Endothelial cell (in vitro differentiated cells): ENCODE measurements at regions not wholly inside any gene's neighbourhood (a gene's known extent, or its start where the extent isn't known, plus 50 kb on each side); places are given as distances from the start of the nearest gene placed in this dataset.

Experiments
- DNase-seq: peaks from one replicate; pipeline ENCODE4 v3.0.0; 2021; ENCODE audit warnings: low spot score
- H3K27ac Mint-ChIP-seq: one replicate; pipeline ENCODE4 v1.8.0; 2021; ENCODE audit warnings: mixed read lengths, inconsistent platforms; ENCODE audit not compliant: unreplicated experiment
- H3K27me3 Mint-ChIP-seq: one replicate; pipeline ENCODE4 v1.8.0; 2021; ENCODE audit warnings: mild to moderate bottlenecking, moderate library complexity, mixed read lengths, inconsistent platforms; ENCODE audit not compliant: unreplicated experiment
- H3K36me3 Mint-ChIP-seq: one replicate; pipeline ENCODE4 v1.8.0; 2021; ENCODE audit warnings: mild to moderate bottlenecking, low read depth, mixed read lengths, inconsistent platforms; ENCODE audit not compliant: unreplicated experiment
- H3K4me1 Mint-ChIP-seq: one replicate; pipeline ENCODE4 v1.8.0; 2021; ENCODE audit warnings: mild to moderate bottlenecking, mixed read lengths, inconsistent platforms; ENCODE audit not compliant: unreplicated experiment
- H3K4me3 Mint-ChIP-seq: one replicate; pipeline ENCODE4 v1.8.0; 2021; ENCODE audit warnings: mild to moderate bottlenecking, mixed read lengths, inconsistent platforms; ENCODE audit not compliant: unreplicated experiment
- H3K9me3 Mint-ChIP-seq: one replicate; pipeline ENCODE4 v1.8.0; 2021; ENCODE audit warnings: mixed read lengths, inconsistent platforms; ENCODE audit not compliant: unreplicated experiment
- TF ChIP-seq, protein P1 (sequence below): fragments of 200-600 bp; sonication (generic); IDR thresholded peaks from one replicate; pipeline ENCODE4 v1.5.0; 2021; ENCODE audit warnings: antibody characterized with exemption; ENCODE audit not compliant: unreplicated experiment

DNA sequence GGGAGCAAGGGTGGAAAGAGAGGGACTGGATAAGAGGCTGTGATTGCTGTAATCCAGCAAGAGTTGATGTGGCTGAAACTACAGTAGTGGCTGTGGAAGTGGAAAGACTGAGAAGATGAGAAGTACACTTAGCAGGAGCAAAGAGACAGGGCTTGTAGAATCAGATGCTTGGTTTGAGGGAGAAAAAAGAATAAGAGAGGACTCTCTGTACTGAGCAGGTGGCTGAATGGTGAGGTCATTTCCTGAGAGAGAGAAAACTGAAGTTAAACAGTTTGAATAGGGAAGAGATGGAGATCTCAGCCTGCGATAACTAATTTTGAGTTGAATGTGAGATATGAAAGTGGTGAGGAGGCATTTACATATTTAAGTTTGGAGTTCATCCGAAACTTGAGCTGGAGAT is 95.8 kb upstream of the SLC25A36 start:
- no peaks in the 10 kb centered on the region for H3K9me3 Mint-ChIP-seq
- H3K27ac Mint-ChIP-seq = no peak overlapping the region

DNA sequence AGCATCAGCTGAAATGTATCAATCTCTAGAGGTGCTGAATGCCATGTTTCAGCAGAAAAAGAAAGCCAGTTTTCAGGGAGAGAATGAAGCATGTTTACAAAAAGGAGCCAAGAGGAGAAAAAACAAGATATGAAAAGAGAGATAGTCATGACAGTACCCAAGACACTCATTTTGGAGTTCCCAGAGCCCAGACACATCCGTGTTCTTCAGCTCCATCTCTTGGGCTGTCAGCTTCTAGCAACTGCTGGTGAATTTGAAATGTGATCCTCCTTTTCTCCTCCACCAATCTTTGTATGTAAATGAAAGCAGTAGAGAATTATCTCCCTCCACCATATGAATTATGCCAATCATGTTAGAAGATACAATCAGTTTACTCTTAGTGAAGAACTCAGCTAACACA is 93.0 kb upstream of the SLC25A36 start:
- H3K36me3 Mint-ChIP-seq = no peaks in the 10 kb centered on the region
- no peak overlapping the region for H3K4me3 Mint-ChIP-seq
- H3K27me3 Mint-ChIP-seq = no peaks in the 10 kb centered on the region
- TF ChIP-seq, protein P1, sequence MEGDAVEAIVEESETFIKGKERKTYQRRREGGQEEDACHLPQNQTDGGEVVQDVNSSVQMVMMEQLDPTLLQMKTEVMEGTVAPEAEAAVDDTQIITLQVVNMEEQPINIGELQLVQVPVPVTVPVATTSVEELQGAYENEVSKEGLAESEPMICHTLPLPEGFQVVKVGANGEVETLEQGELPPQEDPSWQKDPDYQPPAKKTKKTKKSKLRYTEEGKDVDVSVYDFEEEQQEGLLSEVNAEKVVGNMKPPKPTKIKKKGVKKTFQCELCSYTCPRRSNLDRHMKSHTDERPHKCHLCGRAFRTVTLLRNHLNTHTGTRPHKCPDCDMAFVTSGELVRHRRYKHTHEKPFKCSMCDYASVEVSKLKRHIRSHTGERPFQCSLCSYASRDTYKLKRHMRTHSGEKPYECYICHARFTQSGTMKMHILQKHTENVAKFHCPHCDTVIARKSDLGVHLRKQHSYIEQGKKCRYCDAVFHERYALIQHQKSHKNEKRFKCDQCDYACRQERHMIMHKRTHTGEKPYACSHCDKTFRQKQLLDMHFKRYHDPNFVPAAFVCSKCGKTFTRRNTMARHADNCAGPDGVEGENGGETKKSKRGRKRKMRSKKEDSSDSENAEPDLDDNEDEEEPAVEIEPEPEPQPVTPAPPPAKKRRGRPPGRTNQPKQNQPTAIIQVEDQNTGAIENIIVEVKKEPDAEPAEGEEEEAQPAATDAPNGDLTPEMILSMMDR = no peak
- DNase-seq = no peak
- H3K4me1 Mint-ChIP-seq = peaks cover 11% of the 10 kb centered on the region
- no peaks in the 10 kb centered on the region for H3K9me3 Mint-ChIP-seq
- no peak overlapping the region for H3K27ac Mint-ChIP-seq

More for the DNA sequence above, 95.8 kb upstream of the SLC25A36 start:
- Mint-ChIP-seq H3K36me3 (no peaks in the 10 kb centered on the region), H3K4me3 (no peak overlapping the region), H3K27me3 (peaks cover 1% of the 10 kb centered on the region), H3K4me1 (peaks cover 11% of the 10 kb centered on the region)
- TF ChIP-seq, protein P1 = no peak
- DNase-seq = no peak

DNA sequence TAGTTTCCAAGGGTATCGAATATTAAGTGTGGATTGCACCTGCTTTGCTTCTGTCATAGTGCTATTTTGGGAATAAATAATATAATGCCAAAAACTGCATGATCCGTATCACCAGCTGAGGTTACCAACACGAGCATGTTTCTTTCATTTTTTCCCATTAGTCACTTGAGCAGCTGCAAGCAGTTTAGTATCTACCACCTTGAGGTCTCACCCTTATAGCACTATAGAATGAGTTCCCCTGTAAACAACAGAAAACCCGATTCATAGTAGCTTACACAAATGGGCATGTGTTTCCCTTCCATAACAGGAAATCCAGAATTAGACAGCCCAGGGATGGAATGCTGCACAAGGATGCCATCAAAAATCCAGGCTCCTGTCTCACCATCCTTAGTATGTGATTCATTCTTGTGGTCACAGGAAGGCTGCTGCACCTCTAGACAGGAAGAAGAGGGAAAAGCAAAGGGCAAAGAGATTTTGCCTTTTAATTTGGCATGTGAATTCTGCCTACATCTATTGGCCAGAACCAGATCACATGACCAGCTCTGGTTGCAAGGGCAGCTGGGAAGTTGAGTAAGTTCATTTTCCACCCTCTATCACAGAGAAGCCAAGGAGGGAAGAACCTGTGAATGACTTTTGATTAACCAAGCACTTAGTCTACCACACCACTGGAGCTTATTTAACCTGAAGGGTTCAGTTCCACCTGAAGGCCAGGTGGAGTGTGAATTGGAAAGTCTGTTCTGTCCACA is 91.3 kb upstream of the SLC25A36 start:
- no peak for DNase-seq
- Mint-ChIP-seq H3K27ac (no peak overlapping the region), H3K4me3 (no peak overlapping the region), H3K27me3 (no peaks in the 10 kb centered on the region), H3K36me3 (no peaks in the 10 kb centered on the region), H3K9me3 (no peaks in the 10 kb centered on the region), H3K4me1 (peaks cover 5% of the 10 kb centered on the region)
- TF ChIP-seq, protein P1 = no peak

DNA sequence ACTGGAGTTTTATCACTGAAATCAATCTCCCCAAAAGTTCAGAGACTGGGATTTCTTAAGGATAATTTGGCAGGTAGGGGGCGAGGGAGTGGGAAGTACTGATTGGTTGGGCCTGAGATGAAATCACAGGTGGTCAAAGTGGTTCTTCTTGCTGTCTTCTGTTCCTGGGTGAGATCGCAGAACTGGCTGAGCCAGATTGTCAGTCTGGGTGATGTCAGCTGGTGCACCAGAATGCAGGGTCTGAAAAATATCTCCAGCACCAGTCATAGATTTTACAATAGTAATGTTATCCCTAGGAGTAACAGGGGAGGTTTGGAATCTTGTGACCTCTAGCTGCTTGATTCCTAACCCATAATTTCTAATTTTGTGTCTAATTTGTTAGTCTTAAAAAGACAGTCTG is 86.7 kb upstream of the SLC25A36 start:
- DNase-seq = no peak
- H3K4me1 Mint-ChIP-seq = no peaks in the 10 kb centered on the region
- H3K27ac Mint-ChIP-seq = no peak overlapping the region
- H3K4me3 Mint-ChIP-seq = no peak overlapping the region
- no peaks in the 10 kb centered on the region for H3K36me3 Mint-ChIP-seq
- H3K9me3 Mint-ChIP-seq = no peaks in the 10 kb centered on the region
- H3K27me3 Mint-ChIP-seq = no peaks in the 10 kb centered on the region
- TF ChIP-seq, protein P1 = no peak

DNA sequence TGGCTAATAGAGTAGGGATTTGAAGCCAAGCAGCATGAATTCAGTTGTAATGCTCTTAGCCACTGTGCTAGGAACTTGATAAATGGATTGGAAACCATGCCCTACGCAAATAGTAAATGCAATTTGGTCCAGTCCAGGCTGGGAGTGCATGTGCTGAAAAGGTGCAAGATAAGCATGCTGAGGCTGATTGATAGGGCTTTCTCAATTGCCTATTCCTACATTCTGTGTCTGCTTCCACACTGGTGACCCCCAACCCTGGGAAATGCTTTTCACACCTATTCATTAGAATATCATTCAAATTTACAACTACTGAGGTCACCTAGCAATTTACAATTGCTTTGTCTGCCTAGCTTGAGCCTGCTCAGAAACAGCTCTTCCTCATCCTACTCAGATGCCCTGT is 84.7 kb upstream of the SLC25A36 start:
- no peaks in the 10 kb centered on the region for H3K4me1 Mint-ChIP-seq
- no peaks in the 10 kb centered on the region for H3K27me3 Mint-ChIP-seq
- H3K36me3 Mint-ChIP-seq = no peaks in the 10 kb centered on the region
- no peak overlapping the region for H3K27ac Mint-ChIP-seq
- DNase-seq = no peak
- no peak overlapping the region for H3K4me3 Mint-ChIP-seq
- TF ChIP-seq, protein P1 = no peak
- H3K9me3 Mint-ChIP-seq = no peaks in the 10 kb centered on the region
